K562 (cell line): ENCODE measurements at regions not wholly inside any gene's neighbourhood (a gene's known extent, or its start where the extent isn't known, plus 50 kb on each side); places are given as distances from the start of the nearest gene placed in this dataset.

ENCODE experiments used
- CHD4 ChIP-seq: fragments of 200-600 bp; sonication (generic); IDR thresholded peaks from 3 replicates; pipeline ENCODE4 v1.6.1; 2012; ENCODE audit warnings: low read depth, mild to moderate bottlenecking, mixed read lengths, low read length, inconsistent platforms; ENCODE audit not compliant: insufficient read depth, insufficient replicate concordance, poor library complexity, severe bottlenecking
- EHMT2 ChIP-seq: fragments of 450-650 bp; IDR thresholded peaks from 2 replicates; pipeline ENCODE4 v1.6.1; 2018; ENCODE audit warnings: antibody characterized with exemption
- ETV6 ChIP-seq, 3 experiments: fragments of 150-350 bp in 1 of 3; sonication (generic) in 1 of 3; formaldehyde crosslinking in 1 of 3; IDR thresholded peaks; 2 replicates each; pipeline versions ENCODE4 v1.6.1 to v1.8.0; 2014 to 2022; ENCODE audit warnings: borderline replicate concordance in 2 of 3, low read depth in 2 of 3, antibody characterized with exemption in 1 of 3, low read length in 1 of 3, mild to moderate bottlenecking in 1 of 3, missing genetic modification reagents in 1 of 3
- NBN ChIP-seq: fragments of 450-650 bp; IDR thresholded peaks from 2 replicates; pipeline ENCODE4 v1.6.1; 2016; ENCODE audit warnings: low read depth, mild to moderate bottlenecking
- POLR2AphosphoS2 ChIP-seq: IDR thresholded peaks from 2 replicates; pipeline ENCODE4 v1.6.1; 2012; ENCODE audit warnings: low read length, improper control_type of control experiment
- USF2 ChIP-seq: sonication (generic); formaldehyde crosslinking; IDR thresholded peaks from 2 replicates; pipeline ENCODE4 v1.5.0; 2020; ENCODE audit warnings: missing genetic modification reagents
- ZNF79 ChIP-seq: fragments of 250-450 bp; sonication (Bioruptor Pico); IDR thresholded peaks from 2 replicates; pipeline ENCODE4 v1.4.0; 2020; ENCODE audit warnings: low read depth, mild to moderate bottlenecking, moderate library complexity
- TF ChIP-seq, protein P1 (sequence below), 3 experiments: IDR thresholded peaks in 2 of 3; conservative IDR thresholded peaks in 1 of 3; 2 replicates each; pipeline ENCODE4 v1.5.1; 2011 to 2012; ENCODE audit warnings: low read length in 3 of 3, mild to moderate bottlenecking in 3 of 3, control low read depth in 2 of 3, improper control_type of control experiment in 1 of 3, inconsistent platforms in 1 of 3, low read depth in 1 of 3, mixed read lengths in 1 of 3, moderate library complexity in 1 of 3; ENCODE audit not compliant: insufficient read depth in 2 of 3

DNA sequence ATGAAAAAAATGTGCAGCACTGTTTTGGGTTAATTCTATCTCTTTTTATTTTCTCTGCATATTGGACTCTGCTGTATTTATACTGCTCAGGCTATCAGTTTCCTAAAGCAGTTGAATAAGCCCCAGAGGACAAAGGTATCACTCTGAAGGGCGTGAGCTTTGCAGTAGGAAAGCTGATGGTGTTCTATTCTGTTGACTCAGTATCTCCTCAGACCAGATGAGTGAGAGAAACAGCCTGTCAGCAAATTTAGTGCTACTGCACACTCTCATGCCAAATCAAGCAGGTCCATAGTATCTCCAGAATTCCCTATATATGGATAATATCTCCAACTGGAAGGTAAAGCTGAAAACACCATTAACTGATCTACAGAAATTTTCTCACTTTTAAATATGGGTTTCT, 132.3 kb upstream of the UGT8 start:
- TF ChIP-seq ETV6 (IDR thresholded peaks at IDR 0.05; ENCODE audit: borderline replicate concordance in 1 of 2, low read depth in 2 of 2, low read length in 1 of 2) = no peak
- TF ChIP-seq ETV6 (CRISPR knock-in tag; IDR thresholded peaks at IDR 0.05; ENCODE audit: borderline replicate concordance) = no peak
- TF ChIP-seq EHMT2 = no peak
- no peak for TF ChIP-seq USF2 (CRISPR knock-in tag)
- TF ChIP-seq NBN = no peak
- TF ChIP-seq ZNF79 (CRISPR knock-in tag) = no peak
- no peak for TF ChIP-seq CHD4
- no peak for TF ChIP-seq POLR2AphosphoS2
- TF ChIP-seq, protein P1, sequence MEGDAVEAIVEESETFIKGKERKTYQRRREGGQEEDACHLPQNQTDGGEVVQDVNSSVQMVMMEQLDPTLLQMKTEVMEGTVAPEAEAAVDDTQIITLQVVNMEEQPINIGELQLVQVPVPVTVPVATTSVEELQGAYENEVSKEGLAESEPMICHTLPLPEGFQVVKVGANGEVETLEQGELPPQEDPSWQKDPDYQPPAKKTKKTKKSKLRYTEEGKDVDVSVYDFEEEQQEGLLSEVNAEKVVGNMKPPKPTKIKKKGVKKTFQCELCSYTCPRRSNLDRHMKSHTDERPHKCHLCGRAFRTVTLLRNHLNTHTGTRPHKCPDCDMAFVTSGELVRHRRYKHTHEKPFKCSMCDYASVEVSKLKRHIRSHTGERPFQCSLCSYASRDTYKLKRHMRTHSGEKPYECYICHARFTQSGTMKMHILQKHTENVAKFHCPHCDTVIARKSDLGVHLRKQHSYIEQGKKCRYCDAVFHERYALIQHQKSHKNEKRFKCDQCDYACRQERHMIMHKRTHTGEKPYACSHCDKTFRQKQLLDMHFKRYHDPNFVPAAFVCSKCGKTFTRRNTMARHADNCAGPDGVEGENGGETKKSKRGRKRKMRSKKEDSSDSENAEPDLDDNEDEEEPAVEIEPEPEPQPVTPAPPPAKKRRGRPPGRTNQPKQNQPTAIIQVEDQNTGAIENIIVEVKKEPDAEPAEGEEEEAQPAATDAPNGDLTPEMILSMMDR (IDR thresholded peaks at IDR 0.05 in 2 of 3, conservative IDR thresholded peaks at IDR 0.05 in 1 of 3; ENCODE audit: insufficient read depth in 2 of 3, low read depth in 1 of 3, low read length in 3 of 3) = no peak
